ENCODE measurements at regions not wholly inside any gene's neighbourhood (a gene's known extent, or its start where the extent isn't known, plus 50 kb on each side); places are given as distances from the start of the nearest gene placed in this dataset.

DNA sequence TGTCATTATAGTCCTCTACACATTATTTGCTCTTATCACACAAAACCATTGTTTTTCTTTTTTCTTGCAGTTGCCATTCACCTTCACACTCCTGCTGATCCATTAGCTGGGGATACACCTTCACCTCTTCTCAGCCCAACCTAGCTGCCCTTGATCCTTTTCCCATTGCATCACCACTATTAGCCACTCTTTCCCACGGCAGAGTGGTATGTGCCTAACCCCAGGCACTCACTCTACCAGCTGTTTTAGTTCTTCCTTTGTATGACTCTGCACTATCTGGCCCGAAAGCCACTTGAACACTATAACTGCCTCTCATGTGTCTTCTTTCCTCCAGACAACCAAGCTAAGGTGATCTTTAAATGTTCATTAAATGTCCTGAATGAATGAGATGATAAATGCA lies 145.4 kb upstream of the PIK3C3 start:
- TF ChIP-seq, protein P1, sequence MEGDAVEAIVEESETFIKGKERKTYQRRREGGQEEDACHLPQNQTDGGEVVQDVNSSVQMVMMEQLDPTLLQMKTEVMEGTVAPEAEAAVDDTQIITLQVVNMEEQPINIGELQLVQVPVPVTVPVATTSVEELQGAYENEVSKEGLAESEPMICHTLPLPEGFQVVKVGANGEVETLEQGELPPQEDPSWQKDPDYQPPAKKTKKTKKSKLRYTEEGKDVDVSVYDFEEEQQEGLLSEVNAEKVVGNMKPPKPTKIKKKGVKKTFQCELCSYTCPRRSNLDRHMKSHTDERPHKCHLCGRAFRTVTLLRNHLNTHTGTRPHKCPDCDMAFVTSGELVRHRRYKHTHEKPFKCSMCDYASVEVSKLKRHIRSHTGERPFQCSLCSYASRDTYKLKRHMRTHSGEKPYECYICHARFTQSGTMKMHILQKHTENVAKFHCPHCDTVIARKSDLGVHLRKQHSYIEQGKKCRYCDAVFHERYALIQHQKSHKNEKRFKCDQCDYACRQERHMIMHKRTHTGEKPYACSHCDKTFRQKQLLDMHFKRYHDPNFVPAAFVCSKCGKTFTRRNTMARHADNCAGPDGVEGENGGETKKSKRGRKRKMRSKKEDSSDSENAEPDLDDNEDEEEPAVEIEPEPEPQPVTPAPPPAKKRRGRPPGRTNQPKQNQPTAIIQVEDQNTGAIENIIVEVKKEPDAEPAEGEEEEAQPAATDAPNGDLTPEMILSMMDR (conservative IDR thresholded peaks at IDR 0.05; ENCODE audit: low read length), result no peak
- TF ChIP-seq EZH2phosphoT487 (IDR thresholded peaks at IDR 0.05; ENCODE audit: borderline replicate concordance, low read depth, low read length), result no peak
